ENCODE measurements at regions not wholly inside any gene's neighbourhood (a gene's known extent, or its start where the extent isn't known, plus 50 kb on each side); places are given as distances from the start of the nearest gene placed in this dataset.

GRCh38 chr14:31944256-31945073 is 132.6 kb upstream of the ARHGAP5 start:
- DNase-seq, result no peak

DNA sequence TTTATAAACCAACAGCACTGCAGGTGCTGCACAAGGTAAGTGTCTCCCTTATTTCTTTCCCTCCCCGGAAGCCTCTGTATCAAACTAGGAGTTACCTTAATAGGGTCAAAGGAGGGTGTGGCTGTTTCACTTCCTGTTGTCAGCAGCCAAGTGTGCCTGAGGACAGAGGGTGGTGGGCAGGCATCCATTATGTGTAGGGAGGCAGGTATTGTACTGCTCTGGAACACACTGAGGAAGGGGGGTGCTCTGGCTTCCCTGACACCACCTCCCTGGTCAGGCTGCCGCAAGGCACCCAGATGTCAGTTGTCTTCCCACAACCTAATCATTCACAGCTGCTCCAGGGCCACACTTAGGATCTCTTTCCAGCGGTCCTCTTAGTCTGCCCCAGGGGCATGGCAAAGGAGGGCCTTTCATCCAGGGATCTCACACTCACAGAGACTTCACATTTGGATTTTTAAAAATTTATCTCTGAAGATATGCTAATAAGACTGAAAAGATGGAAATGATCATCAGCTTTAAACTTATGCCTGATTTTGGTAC is 132.0 kb upstream of the ARHGAP5 start:
- DNase-seq, result peak; percentile 62

DNA sequence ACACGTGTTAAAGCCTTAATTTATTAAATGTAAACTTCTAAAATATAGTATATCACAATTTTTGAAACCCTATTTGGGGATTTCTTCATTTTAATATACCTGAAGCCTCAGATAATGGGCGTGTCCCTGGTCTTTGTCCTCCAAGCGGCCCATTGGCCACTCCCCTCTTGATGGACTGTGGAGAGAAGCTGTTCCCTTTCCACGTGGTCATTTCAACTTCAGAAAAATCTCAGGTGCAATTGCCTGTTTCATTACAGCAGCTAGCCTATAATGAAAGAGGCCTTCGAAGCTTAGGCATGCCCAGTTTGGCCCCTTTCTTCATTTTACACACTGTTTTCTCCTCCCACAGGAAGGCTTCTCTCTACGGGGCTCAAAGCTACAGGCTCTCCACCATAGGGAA is 131.4 kb upstream of the ARHGAP5 start:
- DNase-seq, result no peak

- DNase-seq, result no peak
Measured at GRCh38 chr14:31947076-31947475, 130.0 kb upstream of the ARHGAP5 start.

GRCh38 chr14:31947680-31948595 is 129.2 kb upstream of the ARHGAP5 start:
- no peak for DNase-seq

GRCh38 chr14:31949709-31950108 is 127.4 kb upstream of the ARHGAP5 start:
- DNase-seq, result no peak

- no peak for DNase-seq
Measured at GRCh38 chr14:31950331-31950730, 126.8 kb upstream of the ARHGAP5 start.

GRCh38 chr14:31950764-31951637 is 126.1 kb upstream of the ARHGAP5 start:
- DNase-seq, result no peak

DNA sequence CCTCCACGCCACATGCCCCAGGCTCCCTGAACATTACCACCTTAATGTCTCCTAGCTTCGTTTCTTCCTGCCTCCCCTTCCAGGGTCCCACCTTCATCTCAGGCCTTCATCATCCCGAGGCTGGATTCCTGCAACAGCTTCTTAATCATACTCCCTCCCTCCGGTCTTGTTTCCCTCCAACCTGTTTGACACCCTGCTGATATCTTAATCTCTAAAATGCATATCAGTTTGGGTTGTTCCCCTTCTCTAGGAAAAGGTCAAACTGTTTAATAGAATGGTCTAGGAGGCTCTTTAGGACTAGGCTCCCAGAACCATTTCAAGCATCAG is 125.5 kb upstream of the ARHGAP5 start:
- no peak for DNase-seq

DNA sequence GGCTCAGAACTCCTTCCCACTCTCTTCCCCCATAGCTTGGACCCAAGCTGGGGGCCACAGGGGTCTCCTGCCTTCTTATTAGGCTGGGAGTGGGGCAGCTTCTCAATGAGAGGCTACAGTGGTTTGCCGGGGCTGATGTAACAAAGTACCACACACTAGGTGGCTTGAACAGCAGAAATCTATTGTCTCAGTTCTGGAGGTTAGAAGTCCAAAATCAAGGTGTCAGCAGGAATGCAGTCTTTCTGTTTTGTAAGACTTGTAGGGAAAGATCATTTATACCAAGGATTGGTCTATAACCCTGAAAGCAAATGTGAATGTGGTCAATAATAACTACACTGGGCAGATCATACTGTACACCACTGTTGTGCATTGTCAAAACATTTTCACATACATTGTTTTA is 124.5 kb upstream of the ARHGAP5 start:
- no peak for DNase-seq

DNA sequence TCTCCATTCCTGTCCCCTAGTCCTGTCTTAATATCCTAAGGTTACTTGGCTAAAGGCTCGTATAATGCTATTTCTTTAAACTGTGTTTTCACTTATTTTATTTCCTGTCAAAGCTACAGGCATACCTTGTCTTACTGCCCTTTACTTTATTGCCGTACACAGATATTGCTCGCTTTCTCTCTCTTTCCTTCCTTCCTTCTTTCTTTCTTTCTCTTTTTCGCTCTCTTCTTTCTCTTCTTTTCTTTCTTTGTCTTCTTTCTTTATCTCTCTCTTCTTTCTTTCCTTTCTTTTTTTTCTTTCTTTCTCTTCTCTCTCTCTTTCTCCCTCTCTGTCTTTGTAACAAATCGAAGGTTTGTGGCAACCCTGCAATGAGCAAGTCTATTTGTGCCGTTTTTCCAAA is 123.9 kb upstream of the ARHGAP5 start:
- DNase-seq, result no peak

GRCh38 chr14:31954991-31955390 is 122.1 kb upstream of the ARHGAP5 start:
- DNase-seq, result no peak

DNA sequence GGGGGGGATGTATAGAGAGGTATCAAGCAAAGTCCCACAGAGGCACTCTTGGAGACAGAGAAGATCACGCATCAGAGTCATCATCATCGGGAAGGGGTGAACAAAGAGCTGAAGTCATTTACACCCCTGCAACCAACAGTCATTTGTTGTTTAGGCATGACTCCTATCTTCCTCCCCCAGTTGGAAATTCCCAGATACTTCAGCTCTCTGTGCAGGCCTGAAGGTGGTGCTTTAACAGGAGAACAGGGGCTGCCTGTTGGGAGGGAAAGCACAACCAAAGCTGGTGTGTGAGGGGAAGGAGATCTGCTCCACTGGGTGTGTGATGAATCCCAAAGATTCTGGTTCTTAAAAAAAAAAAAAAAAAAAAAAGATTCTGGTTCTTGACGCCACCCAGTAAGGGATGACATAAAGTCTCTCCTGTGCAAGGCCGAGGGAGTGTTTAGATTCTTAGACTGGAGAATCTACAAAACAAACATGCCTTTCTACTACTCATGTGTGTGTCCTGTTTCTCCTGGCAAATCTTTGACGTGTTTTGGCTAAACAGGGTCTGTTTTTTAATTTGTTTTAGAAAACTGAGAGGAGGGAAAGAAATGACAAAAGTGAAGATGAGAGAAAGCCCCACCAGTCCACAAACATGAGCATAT is 121.0 kb upstream of the ARHGAP5 start:
- no peak for DNase-seq

DNA sequence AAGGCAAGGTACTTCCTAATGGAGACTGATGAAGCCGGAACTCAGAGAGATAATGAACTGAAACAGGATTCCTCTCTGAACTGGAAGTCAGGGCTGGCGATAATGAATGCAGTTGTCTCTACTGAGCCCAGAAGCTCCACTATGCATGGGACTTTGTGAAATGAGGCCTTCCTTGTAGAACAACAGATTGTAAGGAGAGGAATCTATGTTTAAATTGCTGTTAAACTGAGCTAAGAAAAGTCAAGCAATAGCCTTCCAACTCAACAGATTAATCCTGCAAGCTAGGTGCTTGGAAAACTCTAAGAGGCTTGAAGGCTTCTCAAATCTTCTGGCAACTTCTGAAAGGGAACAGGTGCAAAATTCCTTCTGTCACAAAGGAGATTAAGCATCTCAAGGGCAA is 119.5 kb upstream of the ARHGAP5 start:
- DNase-seq, result no peak

- no peak for DNase-seq
Measured at GRCh38 chr14:31960039-31960438, 117.1 kb upstream of the ARHGAP5 start.

GRCh38 chr14:31961896-31962295 is 115.2 kb upstream of the ARHGAP5 start:
- no peak for DNase-seq

GRCh38 chr14:31962920-31963319 is 114.2 kb upstream of the ARHGAP5 start:
- no peak for DNase-seq

- no peak for DNase-seq
Measured at GRCh38 chr14:31963587-31963986, 113.5 kb upstream of the ARHGAP5 start.

DNA sequence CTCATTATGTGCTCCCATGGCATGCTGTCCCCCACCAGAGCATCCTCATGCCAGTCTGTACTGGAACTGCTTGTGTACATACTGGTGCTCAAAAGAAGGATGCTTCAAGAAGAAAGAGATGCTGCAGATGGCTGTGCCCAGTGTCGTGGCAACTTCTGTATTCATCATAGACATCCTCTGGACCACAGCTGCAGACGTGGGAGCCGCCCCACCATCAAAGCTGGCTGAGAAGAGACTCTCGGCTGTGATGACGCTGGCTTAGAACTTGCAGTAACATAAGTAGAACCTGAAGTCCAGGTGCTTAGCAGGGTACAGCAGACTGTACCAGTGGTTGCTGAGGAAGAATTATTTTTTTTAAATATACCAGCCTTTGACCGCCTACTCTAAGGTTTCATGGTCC is 112.6 kb upstream of the ARHGAP5 start:
- DNase-seq, result no peak

DNA sequence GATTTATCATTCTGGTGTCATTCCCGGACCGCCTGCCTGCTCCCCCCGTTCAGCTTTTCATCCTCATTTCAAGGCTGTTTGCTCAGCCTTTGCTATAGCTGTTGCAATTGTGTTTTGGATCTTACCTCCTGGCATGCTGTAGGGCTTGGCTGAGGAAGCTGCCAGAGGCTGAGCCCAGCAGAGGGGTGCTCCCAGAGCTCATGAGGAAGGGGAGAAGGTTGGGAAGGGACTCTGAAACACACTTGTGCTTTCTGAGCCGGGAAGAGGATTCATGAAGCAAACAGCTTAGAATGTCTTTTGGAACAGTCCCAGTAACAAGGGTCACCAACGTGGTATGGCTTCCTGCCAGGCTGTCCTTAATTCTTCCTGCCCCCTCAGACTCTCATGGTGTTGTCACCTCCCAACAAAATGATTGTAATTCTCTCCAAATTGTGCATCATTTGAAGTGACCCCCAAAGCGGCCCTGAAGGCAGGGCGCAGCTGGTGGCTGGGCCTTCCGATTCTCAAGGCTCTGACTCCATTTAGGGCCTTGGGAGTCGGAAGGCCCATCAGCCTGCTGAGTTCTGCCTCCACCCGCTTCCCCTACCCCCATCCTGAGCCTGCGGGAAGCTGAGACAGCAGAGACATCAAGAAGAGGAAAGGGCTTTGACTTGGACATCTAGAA is 111.9 kb upstream of the ARHGAP5 start:
- no peak for DNase-seq

GRCh38 chr14:31965735-31966598 is 111.1 kb upstream of the ARHGAP5 start:
- DNase-seq, result no peak

All from RPMI8226 (cell line).